H9 (cell line): ENCODE measurements at regions not wholly inside any gene's neighbourhood (a gene's known extent, or its start where the extent isn't known, plus 50 kb on each side); places are given as distances from the start of the nearest gene placed in this dataset.

ENCODE experiments used
- DNase-seq: peaks from one replicate; pipeline ENCODE4 v3.0.0-alpha.2; 2017
- H2AFZ ChIP-seq: one replicate; pipeline ENCODE4 v1.6.1; 2013; ENCODE audit warnings: mild to moderate bottlenecking, low read length, control low read depth, moderate library complexity
- H2AK5ac ChIP-seq: 2 replicates; pipeline ENCODE4 v1.6.1; 2013; ENCODE audit warnings: low read length, control low read depth, mixed read lengths; ENCODE audit not compliant: insufficient read length
- H2BK120ac ChIP-seq: one replicate; pipeline ENCODE4 v1.6.1; 2013; ENCODE audit warnings: low read depth, mild to moderate bottlenecking, low read length, control low read depth, inconsistent platforms; ENCODE audit not compliant: poor library complexity, severe bottlenecking
- H2BK12ac ChIP-seq: 2 replicates; pipeline ENCODE4 v1.6.1; 2013; ENCODE audit warnings: low read length, control low read depth, mixed read lengths, low read depth; ENCODE audit not compliant: insufficient read length
- H2BK15ac ChIP-seq: 2 replicates; pipeline ENCODE4 v1.6.1; 2013; ENCODE audit warnings: low read depth, low read length, control low read depth
- H2BK20ac ChIP-seq: one replicate; pipeline ENCODE4 v1.6.1; 2013; ENCODE audit warnings: low read depth, mild to moderate bottlenecking, low read length, control low read depth, inconsistent platforms; ENCODE audit not compliant: poor library complexity, severe bottlenecking
- H2BK5ac ChIP-seq: 2 replicates; pipeline ENCODE4 v1.6.1; 2013; ENCODE audit warnings: low read length, control low read depth, mixed read lengths; ENCODE audit not compliant: insufficient read length
- H3K14ac ChIP-seq: 2 replicates; pipeline ENCODE4 v1.6.1; 2013; ENCODE audit warnings: low read length, control low read depth; ENCODE audit not compliant: insufficient read depth
- H3K18ac ChIP-seq: 2 replicates; pipeline ENCODE4 v1.6.1; 2013; ENCODE audit warnings: low read depth, mild to moderate bottlenecking, mixed read lengths, low read length, control low read depth; ENCODE audit not compliant: insufficient read length
- H3K23ac ChIP-seq: 2 replicates; pipeline ENCODE4 v1.6.1; 2013; ENCODE audit warnings: low read length, control low read depth, mixed read lengths, low read depth; ENCODE audit not compliant: insufficient read length
- H3K23me2 ChIP-seq: 2 replicates; pipeline ENCODE4 v1.6.1; 2013; ENCODE audit warnings: low read depth, mild to moderate bottlenecking, mixed read lengths, low read length, control low read depth; ENCODE audit not compliant: insufficient read length, poor library complexity, severe bottlenecking
- H3K27ac ChIP-seq: 2 replicates; pipeline ENCODE4 v1.5.1; 2013; ENCODE audit warnings: low read length, control low read depth, mixed read lengths, low read depth; ENCODE audit not compliant: insufficient read length
- H3K27me3 ChIP-seq: 2 replicates; pipeline ENCODE4 v1.6.1; 2013; ENCODE audit warnings: low read length, control low read depth, inconsistent platforms; ENCODE audit not compliant: insufficient read depth
- H3K4ac ChIP-seq: 2 replicates; pipeline ENCODE4 v1.6.1; 2013; ENCODE audit warnings: low read depth, mild to moderate bottlenecking, control low read depth, inconsistent platforms, low read length, moderate library complexity
- H3K4me1 ChIP-seq: 2 replicates; pipeline ENCODE4 v1.6.1; 2013; ENCODE audit warnings: low read length, control low read depth, inconsistent platforms; ENCODE audit not compliant: insufficient read depth
- H3K4me2 ChIP-seq: 2 replicates; pipeline ENCODE4 v1.6.1; 2013; ENCODE audit warnings: low read length, control low read depth, mixed read lengths; ENCODE audit not compliant: insufficient read length, insufficient read depth
- H3K56ac ChIP-seq: 2 replicates; pipeline ENCODE4 v1.6.1; 2013; ENCODE audit warnings: low read depth, mild to moderate bottlenecking, mixed read lengths, low read length, control low read depth; ENCODE audit not compliant: insufficient read length
- H3K79me1 ChIP-seq: 2 replicates; pipeline ENCODE4 v1.6.1; 2013; ENCODE audit warnings: low read depth, mild to moderate bottlenecking, moderate library complexity, low read length, control low read depth, inconsistent platforms; ENCODE audit not compliant: insufficient read depth, poor library complexity, severe bottlenecking
- H3K79me2 ChIP-seq: 2 replicates; pipeline ENCODE4 v1.6.1; 2013; ENCODE audit warnings: low read length, control low read depth, inconsistent platforms; ENCODE audit not compliant: insufficient read depth
- H3K9ac ChIP-seq: 2 replicates; pipeline ENCODE4 v1.6.1; 2013; ENCODE audit warnings: low read length, control low read depth, mixed read lengths; ENCODE audit not compliant: insufficient read length; ENCODE audit errors: extremely low read depth
- H3K9me3 ChIP-seq: one replicate; pipeline ENCODE4 v1.6.1; 2013; ENCODE audit warnings: low read depth, low read length, inconsistent platforms; ENCODE audit not compliant: control insufficient read depth
- H3T11ph ChIP-seq: one replicate; pipeline ENCODE4 v1.6.1; 2013; ENCODE audit warnings: mild to moderate bottlenecking, low read length, control low read depth, inconsistent platforms
- H4K20me1 ChIP-seq: one replicate; pipeline ENCODE4 v1.6.1; 2013; ENCODE audit not compliant: control insufficient read depth, insufficient read length, insufficient read depth
- H4K5ac ChIP-seq: 2 replicates; pipeline ENCODE4 v1.6.1; 2013; ENCODE audit warnings: low read depth, mild to moderate bottlenecking, mixed read lengths, low read length, control low read depth; ENCODE audit not compliant: insufficient read length
- H4K8ac ChIP-seq: replicated peaks from 2 replicates; pipeline ENCODE4 v1.6.1; 2013; ENCODE audit warnings: low read length, control low read depth, mixed read lengths, low read depth; ENCODE audit not compliant: insufficient read length
- H4K91ac ChIP-seq: 2 replicates; pipeline ENCODE4 v1.6.1; 2013; ENCODE audit warnings: low read depth, mild to moderate bottlenecking, moderate library complexity, mixed read lengths, low read length, control low read depth; ENCODE audit not compliant: insufficient read length
- H3K27ac Mint-ChIP-seq, 3 experiments: 2 replicates in 2 of 3; 3 replicates in 1 of 3; pipeline ENCODE4 v1.8.0; 2020 to 2021; ENCODE audit warnings: mixed read lengths in 3 of 3, mild to moderate bottlenecking in 1 of 3, moderate library complexity in 1 of 3
- H3K27me3 Mint-ChIP-seq: 2 replicates; pipeline ENCODE4 v1.8.0; 2021; ENCODE audit warnings: low read depth, mild to moderate bottlenecking, moderate library complexity, mixed read lengths
- H3K36me3 Mint-ChIP-seq, 3 experiments: 2 replicates in 2 of 3; 3 replicates in 1 of 3; pipeline ENCODE4 v1.8.0; 2020 to 2021; ENCODE audit warnings: low read depth in 3 of 3, mixed read lengths in 3 of 3; ENCODE audit not compliant: insufficient read depth in 1 of 3
- H3K4me1 Mint-ChIP-seq, 2 experiments: 2 replicates each; pipeline ENCODE4 v1.8.0; 2020; ENCODE audit warnings: mixed read lengths in 2 of 2
- H3K4me3 Mint-ChIP-seq, 2 experiments: 2 replicates in 1 of 2; 3 replicates in 1 of 2; pipeline ENCODE4 v1.8.0; 2020 to 2021; ENCODE audit warnings: mild to moderate bottlenecking in 2 of 2, mixed read lengths in 2 of 2, moderate library complexity in 1 of 2
- H3K9me3 Mint-ChIP-seq, 2 experiments: 2 replicates in 1 of 2; 3 replicates in 1 of 2; pipeline ENCODE4 v1.8.0; 2020; ENCODE audit warnings: mild to moderate bottlenecking in 2 of 2, mixed read lengths in 2 of 2, moderate library complexity in 1 of 2
- WGBS: extraction: QIAGEN DNeasy Blood & Tissue Kit; methylation state at CpG from one replicate; pipeline ENCODE4 v1.1.7; 2013; ENCODE audit warnings: missing lambda C conversion rate, low lambda C conversion rate, mixed read lengths; ENCODE audit not compliant: insufficient read length; ENCODE audit errors: extremely low coverage; 5-methylcytosine and 5-hydroxymethylcytosine counted together
- TF ChIP-seq, protein P1 (sequence below): fragments of 200-600 bp; sonication (generic); conservative IDR thresholded peaks from 3 replicates; pipeline ENCODE4 v1.8.0; 2021; ENCODE audit warnings: antibody characterized with exemption, mild to moderate bottlenecking

DNA sequence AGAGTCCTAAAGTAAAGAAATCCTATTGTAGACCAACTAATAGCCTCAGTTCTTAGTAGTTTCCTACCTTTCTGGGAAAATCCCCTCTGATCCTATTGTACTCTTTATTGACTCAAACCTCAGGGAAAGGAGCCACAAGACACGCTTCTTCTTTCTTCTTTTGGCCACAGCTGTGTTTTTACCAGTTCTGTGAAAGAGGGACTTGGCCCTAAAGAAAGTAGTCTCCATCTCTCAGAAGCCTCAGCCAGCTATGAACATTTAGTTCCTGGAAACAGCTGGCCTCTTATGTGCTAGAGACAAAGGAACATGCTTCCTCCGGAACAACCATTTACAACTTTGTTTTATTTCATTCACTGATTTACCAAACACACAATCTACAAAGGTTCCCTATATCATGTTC is 66.1 kb upstream of the ARID2 start:
- Histone ChIP-seq H4K5ac (no peak overlapping the region), H3T11ph (no peak overlapping the region), H3K56ac (no peak overlapping the region), H3K23me2 (no peaks in the 10 kb centered on the region), H2BK20ac (no peak overlapping the region), H3K4me1 (no peaks in the 10 kb centered on the region), H4K8ac (no peak overlapping the region), H3K79me1 (no peaks in the 10 kb centered on the region), H3K27ac (no peak overlapping the region), H4K91ac (no peak overlapping the region), H2BK120ac (no peak overlapping the region), H3K27me3 (no peaks in the 10 kb centered on the region), H3K9me3 (no peaks in the 10 kb centered on the region), H3K23ac (no peak overlapping the region), H3K79me2 (no peaks in the 10 kb centered on the region), H3K14ac (no peak overlapping the region), H4K20me1 (no peaks in the 10 kb centered on the region), H3K4ac (no peak overlapping the region), H2BK5ac (no peak overlapping the region), H3K4me2 (no peak overlapping the region), H2BK12ac (no peak overlapping the region), H2AFZ (no peak overlapping the region), H3K9ac (no peak overlapping the region), H2BK15ac (no peak overlapping the region), H3K18ac (no peak overlapping the region), H2AK5ac (no peak overlapping the region)
- Mint-ChIP-seq H3K9me3 (no peaks in the 10 kb centered on the region; a peak in 1 of 5 replicates), H3K27ac (no peak overlapping the region), H3K36me3 (no peaks in the 10 kb centered on the region; a peak in 1 of 7 replicates), H3K4me1 (peaks cover 9% of the 10 kb centered on the region in 2 experiments), H3K27me3 (no peaks in the 10 kb centered on the region; the same call in 1 of the 2 replicates), H3K4me3 (no peak overlapping the region)
- TF ChIP-seq, protein P1, sequence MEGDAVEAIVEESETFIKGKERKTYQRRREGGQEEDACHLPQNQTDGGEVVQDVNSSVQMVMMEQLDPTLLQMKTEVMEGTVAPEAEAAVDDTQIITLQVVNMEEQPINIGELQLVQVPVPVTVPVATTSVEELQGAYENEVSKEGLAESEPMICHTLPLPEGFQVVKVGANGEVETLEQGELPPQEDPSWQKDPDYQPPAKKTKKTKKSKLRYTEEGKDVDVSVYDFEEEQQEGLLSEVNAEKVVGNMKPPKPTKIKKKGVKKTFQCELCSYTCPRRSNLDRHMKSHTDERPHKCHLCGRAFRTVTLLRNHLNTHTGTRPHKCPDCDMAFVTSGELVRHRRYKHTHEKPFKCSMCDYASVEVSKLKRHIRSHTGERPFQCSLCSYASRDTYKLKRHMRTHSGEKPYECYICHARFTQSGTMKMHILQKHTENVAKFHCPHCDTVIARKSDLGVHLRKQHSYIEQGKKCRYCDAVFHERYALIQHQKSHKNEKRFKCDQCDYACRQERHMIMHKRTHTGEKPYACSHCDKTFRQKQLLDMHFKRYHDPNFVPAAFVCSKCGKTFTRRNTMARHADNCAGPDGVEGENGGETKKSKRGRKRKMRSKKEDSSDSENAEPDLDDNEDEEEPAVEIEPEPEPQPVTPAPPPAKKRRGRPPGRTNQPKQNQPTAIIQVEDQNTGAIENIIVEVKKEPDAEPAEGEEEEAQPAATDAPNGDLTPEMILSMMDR: no peak
- no CpG with 5 or more reads among the region's 2 CpGs for WGBS
- DNase-seq: no peak
